ENCODE measurements at regions not wholly inside any gene's neighbourhood (a gene's known extent, or its start where the extent isn't known, plus 50 kb on each side); places are given as distances from the start of the nearest gene placed in this dataset.

- no peak for TF ChIP-seq CTCF (IDR thresholded peaks at IDR 0.05)
- Mint-ChIP-seq H3K4me3 (no peak overlapping the region), H3K27me3 (no peaks in the 10 kb centered on the region), H3K4me1 (no peaks in the 10 kb centered on the region), H3K9me3 (peaks cover 2% of the 10 kb centered on the region), H3K27ac (no peak overlapping the region), H3K36me3 (ENCODE audit: low read depth) (no peaks in the 10 kb centered on the region)
- ATAC-seq (ENCODE audit: low read depth): no peak
- no peak for DNase-seq
- intact Hi-C loops (cut with micrococcal nuclease): no loop called here
- CTCF ChIA-PET: no interaction called here
- POLR2A ChIA-PET: no interaction called here
Measured at GRCh38 chr2:117055499-117056375, 758.8 kb upstream of the DDX18 start.

- intact Hi-C loops (cut with micrococcal nuclease): no loop called here
- no peak for DNase-seq
- no peak for ATAC-seq (ENCODE audit: low read depth)
- CTCF ChIA-PET: no interaction called here
- H3K27ac Mint-ChIP-seq: no peak overlapping the region
- TF ChIP-seq CTCF (IDR thresholded peaks at IDR 0.05): no peak
- H3K4me3 Mint-ChIP-seq: no peak overlapping the region
- POLR2A ChIA-PET: no interaction called here
- no peaks in the 10 kb centered on the region for H3K36me3 Mint-ChIP-seq (ENCODE audit: low read depth)
- H3K9me3 Mint-ChIP-seq: peaks cover 2% of the 10 kb centered on the region
- H3K4me1 Mint-ChIP-seq: no peaks in the 10 kb centered on the region
- H3K27me3 Mint-ChIP-seq: no peaks in the 10 kb centered on the region
Measured at GRCh38 chr2:117056376-117056748, 758.1 kb upstream of the DDX18 start.

- intact Hi-C loops (cut with micrococcal nuclease): no loop called here
- Mint-ChIP-seq H3K4me1 (no peaks in the 10 kb centered on the region), H3K4me3 (no peak overlapping the region), H3K27ac (no peak overlapping the region), H3K36me3 (ENCODE audit: low read depth) (no peaks in the 10 kb centered on the region), H3K27me3 (no peaks in the 10 kb centered on the region), H3K9me3 (peaks cover 2% of the 10 kb centered on the region)
- ChIA-PET CTCF (no interaction called here), POLR2A (no interaction called here)
- DNase-seq (no peak), ATAC-seq (ENCODE audit: low read depth) (no peak)
- TF ChIP-seq CTCF (IDR thresholded peaks at IDR 0.05): no peak
Measured at GRCh38 chr2:117057016-117057415, 757.5 kb upstream of the DDX18 start.

- Mint-ChIP-seq H3K9me3 (peaks cover 2% of the 10 kb centered on the region), H3K4me1 (no peaks in the 10 kb centered on the region), H3K27ac (no peak overlapping the region), H3K27me3 (no peaks in the 10 kb centered on the region), H3K4me3 (no peak overlapping the region), H3K36me3 (ENCODE audit: low read depth) (no peaks in the 10 kb centered on the region)
- DNase-seq: no peak
- no peak for TF ChIP-seq CTCF (IDR thresholded peaks at IDR 0.05)
- ChIA-PET CTCF (no interaction called here), POLR2A (no interaction called here)
- intact Hi-C loops (cut with micrococcal nuclease): no loop called here
- no peak for ATAC-seq (ENCODE audit: low read depth)
Measured at GRCh38 chr2:117058366-117058765, 756.1 kb upstream of the DDX18 start.

GRCh38 chr2:117064021-117064420, 750.5 kb upstream of the DDX18 start:
- ChIA-PET POLR2A (no interaction called here), CTCF (no interaction called here)
- no peak for ATAC-seq (ENCODE audit: low read depth)
- Mint-ChIP-seq H3K36me3 (ENCODE audit: low read depth) (no peaks in the 10 kb centered on the region), H3K4me1 (no peaks in the 10 kb centered on the region), H3K27me3 (no peaks in the 10 kb centered on the region), H3K27ac (no peak overlapping the region), H3K9me3 (no peaks in the 10 kb centered on the region), H3K4me3 (no peak overlapping the region)
- no peak for TF ChIP-seq CTCF (IDR thresholded peaks at IDR 0.05)
- intact Hi-C loops (cut with micrococcal nuclease): no loop called here
- no peak for DNase-seq
